A549 (cell line): ENCODE measurements at regions not wholly inside any gene's neighbourhood (a gene's known extent, or its start where the extent isn't known, plus 50 kb on each side); places are given as distances from the start of the nearest gene placed in this dataset.
A peak's percentile ranks its signal among the peaks of the same experiment; 100 is the strongest.

Experiments
- ATAC-seq, 2 experiments: fragments of 200-7000 bp in 1 of 2; fragments of >200 bp in 1 of 2; cut with Nextera tagmentation in 1 of 2; cut with Tn5 transposase in 1 of 2; 3 replicates each; pipeline versions ENCODE4 v1.8.0 to v1.9.1; 2018 to 2020; ENCODE audit warnings: mild to moderate bottlenecking in 1 of 2, moderate library complexity in 1 of 2
- CTCF ChIA-PET: fragments of 300-600 bp; sonication (Branson Sonifier 250); formaldehyde crosslinking; extraction: SDS; loops from one replicate; lab custom pipeline; 2021; ENCODE audit warnings: antibody characterized with exemption, inconsistent platforms; lab: Yijun Ruan, JAX
- POLR2A ChIA-PET: fragments of 350-600 bp; formaldehyde crosslinking; extraction: SDS; loops from one replicate; lab custom pipeline; 2021; ENCODE audit warnings: antibody characterized with exemption, inconsistent platforms; lab: Yijun Ruan, JAX
- DNase-seq, 2 experiments: peaks; one replicate each; pipeline versions ENCODE4 v3.0.0 to v3.0.0-alpha.2; 2011 to 2016; ENCODE audit warnings: low read depth in 1 of 2, low spot score in 1 of 2
- FAIRE-seq: peaks from 2 replicates; lab custom pipeline; 2011; peaks lifted over from hg19 to GRCh38; lab: Jason Lieb, UNC
- H3K27ac ChIP-seq, 2 experiments: fragments of >200 bp; sonication (Bioruptor Twin); formaldehyde crosslinking; 3 replicates each; pipeline ENCODE4 v1.5.1; 2016 to 2017
- H3K4me1 ChIP-seq: fragments of >200 bp; sonication (Bioruptor Twin); formaldehyde crosslinking; 3 replicates; pipeline ENCODE4 v1.6.1; 2016
- H3K4me2 ChIP-seq: fragments of >200 bp; sonication (Bioruptor Twin); formaldehyde crosslinking; 3 replicates; pipeline ENCODE4 v1.6.1; 2016
- H3K4me3 ChIP-seq: fragments of >200 bp; sonication (Bioruptor Twin); formaldehyde crosslinking; 3 replicates; pipeline ENCODE4 v1.5.1; 2016
- H3K9me3 ChIP-seq: fragments of >200 bp; sonication (Bioruptor Twin); formaldehyde crosslinking; 3 replicates; pipeline ENCODE4 v1.6.1; 2016
- CTCF ChIP-seq: fragments of >200 bp; sonication (Bioruptor Twin); formaldehyde crosslinking; IDR thresholded peaks from 3 replicates; pipeline ENCODE4 v1.5.1; 2016
- EHF ChIP-seq: fragments of 250-450 bp; sonication (Bioruptor Pico); IDR thresholded peaks from 2 replicates; pipeline ENCODE4 v1.5.0; 2020; ENCODE audit warnings: mild to moderate bottlenecking
- EP300 ChIP-seq, 2 experiments: fragments of >200 bp; sonication (Bioruptor Twin); formaldehyde crosslinking; IDR thresholded peaks; 2 replicates in 1 of 2; 3 replicates in 1 of 2; pipeline ENCODE4 v1.6.1; 2016 to 2017
- ESRRA ChIP-seq: fragments of 150-350 bp; IDR thresholded peaks from 2 replicates; pipeline ENCODE4 v1.6.1; 2014; ENCODE audit warnings: mild to moderate bottlenecking, low read length, borderline replicate concordance
- FOSB ChIP-seq: fragments of 250-450 bp; sonication (Bioruptor Pico); IDR thresholded peaks from 2 replicates; pipeline ENCODE4 v1.5.0; 2020; ENCODE audit warnings: mild to moderate bottlenecking, moderate library complexity
- FOSL2 ChIP-seq, 2 experiments: fragments of 450-650 bp in 1 of 2; fragments of >200 bp in 1 of 2; sonication (Bioruptor Twin) in 1 of 2; formaldehyde crosslinking; IDR thresholded peaks; 2 replicates each; pipeline versions ENCODE4 v1.5.0 to v1.6.1; 2016 to 2020; ENCODE audit warnings: mild to moderate bottlenecking in 1 of 2, moderate library complexity in 1 of 2
- HDAC2 ChIP-seq: fragments of 200-600 bp; sonication (generic); IDR thresholded peaks from 2 replicates; pipeline ENCODE4 v1.6.1; 2016
- HMGXB4 ChIP-seq: fragments of 250-450 bp; sonication (Bioruptor Pico); IDR thresholded peaks from 2 replicates; pipeline ENCODE4 v1.5.0; 2021; ENCODE audit warnings: mild to moderate bottlenecking, moderate library complexity, borderline replicate concordance
- JUN ChIP-seq, 2 experiments: fragments of >200 bp; sonication (Bioruptor Twin); formaldehyde crosslinking; IDR thresholded peaks; 2 replicates in 1 of 2; 3 replicates in 1 of 2; pipeline ENCODE4 v1.6.1; 2016 to 2017
- JUNB ChIP-seq: fragments of >200 bp; sonication (Bioruptor Twin); formaldehyde crosslinking; IDR thresholded peaks from 2 replicates; pipeline ENCODE4 v1.6.1; 2016
- KDM1A ChIP-seq: fragments of 200-600 bp; sonication (generic); IDR thresholded peaks from 2 replicates; pipeline ENCODE4 v1.6.1; 2016; ENCODE audit warnings: low read depth, mild to moderate bottlenecking
- MAFK ChIP-seq: fragments of 450-650 bp; IDR thresholded peaks from 2 replicates; pipeline ENCODE4 v1.6.1; 2014; ENCODE audit not compliant: partially characterized antibody
- MAZ ChIP-seq: fragments of 150-350 bp; IDR thresholded peaks from 2 replicates; pipeline ENCODE4 v1.6.1; 2014; ENCODE audit warnings: antibody characterized with exemption, low read depth, low read length, borderline replicate concordance
- PBX3 ChIP-seq: IDR thresholded peaks from 2 replicates; pipeline ENCODE4 v1.6.1; 2012
- PHF8 ChIP-seq: fragments of 200-600 bp; sonication (generic); IDR thresholded peaks from 2 replicates; pipeline ENCODE4 v1.6.1; 2016; ENCODE audit warnings: low read depth, mild to moderate bottlenecking, antibody characterized with exemption, moderate library complexity, borderline replicate concordance
- POLR2A ChIP-seq: IDR thresholded peaks from 2 replicates; pipeline ENCODE4 v1.6.1; 2012; ENCODE audit warnings: mild to moderate bottlenecking, low read length
- RARB ChIP-seq: fragments of 250-450 bp; sonication (Bioruptor Pico); IDR thresholded peaks from 2 replicates; pipeline ENCODE4 v1.8.0; 2021; ENCODE audit warnings: mild to moderate bottlenecking, moderate library complexity
- RCOR1 ChIP-seq: fragments of 150-350 bp; IDR thresholded peaks from 2 replicates; pipeline ENCODE4 v1.6.1; 2014; ENCODE audit warnings: antibody characterized with exemption, low read length, low read depth
- RFX5 ChIP-seq: fragments of 450-650 bp; IDR thresholded peaks from 2 replicates; pipeline ENCODE4 v1.7.1; 2014; ENCODE audit warnings: antibody characterized with exemption, mild to moderate bottlenecking, moderate library complexity
- RNF2 ChIP-seq: fragments of 200-600 bp; sonication (generic); IDR thresholded peaks from 2 replicates; pipeline ENCODE4 v1.6.1; 2016; ENCODE audit warnings: low read depth, mild to moderate bottlenecking, antibody characterized with exemption, moderate library complexity, borderline replicate concordance
- SMC3 ChIP-seq: fragments of >200 bp; sonication (Bioruptor Twin); formaldehyde crosslinking; IDR thresholded peaks from 3 replicates; pipeline ENCODE4 v1.6.1; 2018; ENCODE audit warnings: inconsistent platforms
- TFCP2L1 ChIP-seq: fragments of 250-450 bp; sonication (Bioruptor Pico); IDR thresholded peaks from 2 replicates; pipeline ENCODE4 v1.5.0; 2021; ENCODE audit warnings: mild to moderate bottlenecking
- USF2 ChIP-seq: fragments of 450-650 bp; IDR thresholded peaks from 2 replicates; pipeline ENCODE4 v1.6.1; 2014; ENCODE audit warnings: antibody characterized with exemption
- ZFP36 ChIP-seq: fragments of 450-650 bp; IDR thresholded peaks from 2 replicates; pipeline ENCODE4 v1.6.1; 2014; ENCODE audit warnings: borderline replicate concordance; ENCODE audit not compliant: partially characterized antibody
- ZSCAN20 ChIP-seq: fragments of 250-450 bp; sonication (Bioruptor Pico); IDR thresholded peaks from 2 replicates; pipeline ENCODE4 v1.8.0; 2022; ENCODE audit warnings: mild to moderate bottlenecking, moderate library complexity
- WGBS: methylation state at CpG from one replicate; pipeline ENCODE4 v1.1.6; 2017; ENCODE audit errors: missing lambda C conversion rate; 5-methylcytosine and 5-hydroxymethylcytosine counted together
- TF ChIP-seq, protein P1 (sequence below): fragments of 150-350 bp; IDR thresholded peaks from 2 replicates; pipeline ENCODE4 v1.6.1; 2014; ENCODE audit warnings: low read depth, mild to moderate bottlenecking, low read length
- TF ChIP-seq, protein P2 (sequence below): fragments of 200-600 bp; sonication (generic); IDR thresholded peaks from 2 replicates; pipeline ENCODE4 v1.6.1; 2016; ENCODE audit warnings: antibody characterized with exemption, mild to moderate bottlenecking, moderate library complexity

GRCh38 chr5:110945874-110946436, 125.6 kb upstream of the TSLP start:
- H3K9me3 ChIP-seq: no peaks in the 10 kb centered on the region
- no peak for DNase-seq
- WGBS: 1% methylated on average over 3 of the region's 3 CpGs
- H3K4me3 ChIP-seq: no peak overlapping the region
- ATAC-seq: no peak
- no peaks in the 10 kb centered on the region for H3K4me1 ChIP-seq
- ChIA-PET POLR2A (no interaction called here), CTCF (no interaction called here)
- FAIRE-seq: peak; percentile 23
- no peak overlapping the region for H3K4me2 ChIP-seq
- no peak overlapping the region for H3K27ac ChIP-seq
- TF ChIP-seq HDAC2: no peak
- no peak for TF ChIP-seq SMC3
- no peak for TF ChIP-seq EHF (CRISPR knock-in tag)
- TF ChIP-seq ZSCAN20 (CRISPR knock-in tag): no peak
- TF ChIP-seq EP300 (IDR thresholded peaks at IDR 0.05): no peak
- no peak for TF ChIP-seq PBX3
- TF ChIP-seq RCOR1: no peak
- TF ChIP-seq POLR2A: no peak
- TF ChIP-seq RNF2: no peak
- no peak for TF ChIP-seq MAFK
- TF ChIP-seq, protein P1, sequence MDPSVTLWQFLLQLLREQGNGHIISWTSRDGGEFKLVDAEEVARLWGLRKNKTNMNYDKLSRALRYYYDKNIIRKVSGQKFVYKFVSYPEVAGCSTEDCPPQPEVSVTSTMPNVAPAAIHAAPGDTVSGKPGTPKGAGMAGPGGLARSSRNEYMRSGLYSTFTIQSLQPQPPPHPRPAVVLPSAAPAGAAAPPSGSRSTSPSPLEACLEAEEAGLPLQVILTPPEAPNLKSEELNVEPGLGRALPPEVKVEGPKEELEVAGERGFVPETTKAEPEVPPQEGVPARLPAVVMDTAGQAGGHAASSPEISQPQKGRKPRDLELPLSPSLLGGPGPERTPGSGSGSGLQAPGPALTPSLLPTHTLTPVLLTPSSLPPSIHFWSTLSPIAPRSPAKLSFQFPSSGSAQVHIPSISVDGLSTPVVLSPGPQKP: no peak
- no peak for TF ChIP-seq JUNB
- TF ChIP-seq PHF8: no peak
- no peak for TF ChIP-seq USF2
- TF ChIP-seq JUN (IDR thresholded peaks at IDR 0.05): no peak
- no peak for TF ChIP-seq TFCP2L1 (CRISPR knock-in tag)

DNA sequence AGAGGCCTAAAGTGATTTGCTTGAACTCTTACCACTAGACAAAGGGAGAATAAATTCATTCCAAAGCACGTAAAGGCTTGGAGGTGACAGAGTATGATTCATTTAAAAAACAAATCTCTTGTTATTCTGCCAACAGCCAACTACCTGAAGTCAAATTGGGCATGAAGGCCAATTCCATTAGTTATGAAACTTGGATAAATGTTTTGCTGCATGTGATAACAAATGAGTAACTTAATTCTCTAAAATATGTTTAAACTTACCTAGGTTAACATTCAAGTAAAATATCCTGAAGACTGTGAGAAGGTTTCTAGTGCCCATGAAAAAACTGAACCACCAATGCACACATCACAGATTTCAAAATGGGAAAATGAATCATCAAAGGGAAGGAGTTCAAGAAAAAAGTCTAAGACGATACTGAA, 120.1 kb upstream of the TSLP start:
- no peak overlapping the region for H3K4me2 ChIP-seq
- H3K27ac ChIP-seq: no peak overlapping the region
- 8% methylated on average over 2 of the region's 2 CpGs for WGBS
- no peak for ATAC-seq
- no peak overlapping the region for H3K4me3 ChIP-seq
- H3K4me1 ChIP-seq: no peaks in the 10 kb centered on the region
- TF ChIP-seq, protein P2, sequence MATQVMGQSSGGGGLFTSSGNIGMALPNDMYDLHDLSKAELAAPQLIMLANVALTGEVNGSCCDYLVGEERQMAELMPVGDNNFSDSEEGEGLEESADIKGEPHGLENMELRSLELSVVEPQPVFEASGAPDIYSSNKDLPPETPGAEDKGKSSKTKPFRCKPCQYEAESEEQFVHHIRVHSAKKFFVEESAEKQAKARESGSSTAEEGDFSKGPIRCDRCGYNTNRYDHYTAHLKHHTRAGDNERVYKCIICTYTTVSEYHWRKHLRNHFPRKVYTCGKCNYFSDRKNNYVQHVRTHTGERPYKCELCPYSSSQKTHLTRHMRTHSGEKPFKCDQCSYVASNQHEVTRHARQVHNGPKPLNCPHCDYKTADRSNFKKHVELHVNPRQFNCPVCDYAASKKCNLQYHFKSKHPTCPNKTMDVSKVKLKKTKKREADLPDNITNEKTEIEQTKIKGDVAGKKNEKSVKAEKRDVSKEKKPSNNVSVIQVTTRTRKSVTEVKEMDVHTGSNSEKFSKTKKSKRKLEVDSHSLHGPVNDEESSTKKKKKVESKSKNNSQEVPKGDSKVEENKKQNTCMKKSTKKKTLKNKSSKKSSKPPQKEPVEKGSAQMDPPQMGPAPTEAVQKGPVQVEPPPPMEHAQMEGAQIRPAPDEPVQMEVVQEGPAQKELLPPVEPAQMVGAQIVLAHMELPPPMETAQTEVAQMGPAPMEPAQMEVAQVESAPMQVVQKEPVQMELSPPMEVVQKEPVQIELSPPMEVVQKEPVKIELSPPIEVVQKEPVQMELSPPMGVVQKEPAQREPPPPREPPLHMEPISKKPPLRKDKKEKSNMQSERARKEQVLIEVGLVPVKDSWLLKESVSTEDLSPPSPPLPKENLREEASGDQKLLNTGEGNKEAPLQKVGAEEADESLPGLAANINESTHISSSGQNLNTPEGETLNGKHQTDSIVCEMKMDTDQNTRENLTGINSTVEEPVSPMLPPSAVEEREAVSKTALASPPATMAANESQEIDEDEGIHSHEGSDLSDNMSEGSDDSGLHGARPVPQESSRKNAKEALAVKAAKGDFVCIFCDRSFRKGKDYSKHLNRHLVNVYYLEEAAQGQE: no peak
- no peak for TF ChIP-seq RFX5
- no peak for TF ChIP-seq RCOR1
- TF ChIP-seq HMGXB4 (CRISPR knock-in tag): no peak
- no peak for TF ChIP-seq TFCP2L1 (CRISPR knock-in tag)
- no peak for TF ChIP-seq RARB
- TF ChIP-seq KDM1A: no peak
- TF ChIP-seq CTCF: no peak
- no peak for TF ChIP-seq FOSL2 (IDR thresholded peaks at IDR 0.05)
- TF ChIP-seq FOSL2 (CRISPR knock-in tag; IDR thresholded peaks at IDR 0.05): no peak
- TF ChIP-seq ESRRA: no peak
- TF ChIP-seq ZFP36: no peak
- TF ChIP-seq SMC3: no peak
- no peak for TF ChIP-seq POLR2A
- TF ChIP-seq FOSB (CRISPR knock-in tag): no peak
- TF ChIP-seq MAZ: no peak
- no peak for FAIRE-seq
- CTCF ChIA-PET: interaction anchor here (1.0 kb wide), 1 partner anchor 10 kb away, joined by 3 read pairs; no protein-coding TSS in a partner anchor
- H3K9me3 ChIP-seq: no peaks in the 10 kb centered on the region
- no peak for DNase-seq
- POLR2A ChIA-PET: no interaction called here
